PC-3 (cell line): ENCODE measurements at regions not wholly inside any gene's neighbourhood (a gene's known extent, or its start where the extent isn't known, plus 50 kb on each side); places are given as distances from the start of the nearest gene placed in this dataset.

Experiments
- ATAC-seq: fragments of 200-7000 bp; cut with Tn5 transposase; 2 replicates; pipeline ENCODE4 v1.9.1; 2020; ENCODE audit warnings: mild to moderate bottlenecking, moderate library complexity
- BruUV-seq: library from RNA; stranded (reverse); fragments of 400-500 nt; replicated peaks from 2 replicates; lab custom pipeline; 2021; lab: Mats Ljungman, UMichigan
- CTCF ChIA-PET: fragments of 300-600 bp; sonication (Branson Sonifier 250); formaldehyde crosslinking; loops from one replicate; lab custom pipeline; 2022; ENCODE audit warnings: antibody characterized with exemption; lab: Charles Lee
- POLR2A ChIA-PET: fragments of 300-600 bp; sonication (Branson Sonifier 250); formaldehyde crosslinking; loops from one replicate; lab custom pipeline; 2022; ENCODE audit warnings: antibody characterized with exemption; ENCODE audit not compliant: unreplicated experiment; lab: Charles Lee
- DNase-seq: peaks from one replicate; pipeline ENCODE4 v3.0.0-alpha.2; 2015
- H2AFZ ChIP-seq: fragments of 300-600 bp; sonication (generic); 2 replicates; pipeline ENCODE4 v1.6.0; 2016; ENCODE audit warnings: antibody characterized with exemption, low read length
- H3F3A ChIP-seq: fragments of 300-600 bp; sonication (generic); one replicate; pipeline ENCODE4 v1.6.0; 2017; ENCODE audit warnings: antibody characterized with exemption, low read length, control low read depth, mild to moderate bottlenecking; ENCODE audit not compliant: unreplicated experiment
- H3K27ac ChIP-seq: fragments of 300-600 bp; sonication (generic); 2 replicates; pipeline ENCODE4 v1.5.1; 2016; ENCODE audit warnings: mild to moderate bottlenecking, low read length
- H3K27me3 ChIP-seq: fragments of 300-600 bp; sonication (generic); 2 replicates; pipeline ENCODE4 v1.6.1; 2016; ENCODE audit warnings: low read length, mixed read lengths
- H3K36me3 ChIP-seq: fragments of 300-600 bp; sonication (generic); 2 replicates; pipeline ENCODE4 v1.6.1; 2016; ENCODE audit warnings: low read depth, mixed run types, low read length, mixed read lengths
- H3K4me1 ChIP-seq: fragments of 300-600 bp; sonication (generic); 2 replicates; pipeline ENCODE4 v1.5.1; 2016; ENCODE audit warnings: low read length; ENCODE audit not compliant: insufficient read depth
- H3K4me2 ChIP-seq: fragments of 300-600 bp; sonication (generic); 2 replicates; pipeline ENCODE4 v1.6.0; 2016; ENCODE audit warnings: low read length
- H3K4me3 ChIP-seq: fragments of 300-600 bp; sonication (generic); 2 replicates; pipeline ENCODE4 v1.5.1; 2016; ENCODE audit warnings: mild to moderate bottlenecking, low read length, mixed read lengths
- H3K79me2 ChIP-seq: fragments of 300-600 bp; sonication (generic); 2 replicates; pipeline ENCODE4 v1.6.1; 2017; ENCODE audit warnings: low read length, mixed read lengths
- H3K9ac ChIP-seq: fragments of 300-600 bp; sonication (generic); 2 replicates; pipeline ENCODE4 v1.6.0; 2016; ENCODE audit warnings: mild to moderate bottlenecking, low read length
- H3K9me2 ChIP-seq: fragments of 300-600 bp; sonication (generic); replicated peaks from 2 replicates; pipeline ENCODE4 v1.6.1; 2016; ENCODE audit warnings: mixed run types, low read length, mixed read lengths
- H3K9me3 ChIP-seq: fragments of 300-600 bp; sonication (generic); 2 replicates; pipeline ENCODE4 v1.6.1; 2016; ENCODE audit warnings: low read length, mixed read lengths
- H4K20me1 ChIP-seq: fragments of 300-600 bp; sonication (generic); 2 replicates; pipeline ENCODE4 v1.6.1; 2016; ENCODE audit warnings: low read length, mixed read lengths
- EZH2 ChIP-seq: fragments of 300-600 bp; sonication (generic); IDR thresholded peaks from one replicate; pipeline ENCODE4 v1.6.1; 2017; ENCODE audit warnings: antibody characterized with exemption, mild to moderate bottlenecking, low read length; ENCODE audit not compliant: unreplicated experiment
- EZH2phosphoT487 ChIP-seq: fragments of 300-600 bp; sonication (generic); IDR thresholded peaks from 2 replicates; pipeline ENCODE4 v1.6.1; 2018; ENCODE audit warnings: mild to moderate bottlenecking, antibody characterized with exemption, low read length, borderline replicate concordance
- intact Hi-C: fragments of 100-400 bp; cut with micrococcal nuclease; formaldehyde crosslinking; loops from 2 replicates; pipeline ENCODE4 v1.9.0; 2023
- TF ChIP-seq, protein P1 (sequence below): fragments of 300-600 bp; sonication (generic); conservative IDR thresholded peaks from 2 replicates; pipeline ENCODE4 v1.5.1; 2017; ENCODE audit warnings: antibody characterized with exemption, low read depth, mild to moderate bottlenecking, low read length

DNA sequence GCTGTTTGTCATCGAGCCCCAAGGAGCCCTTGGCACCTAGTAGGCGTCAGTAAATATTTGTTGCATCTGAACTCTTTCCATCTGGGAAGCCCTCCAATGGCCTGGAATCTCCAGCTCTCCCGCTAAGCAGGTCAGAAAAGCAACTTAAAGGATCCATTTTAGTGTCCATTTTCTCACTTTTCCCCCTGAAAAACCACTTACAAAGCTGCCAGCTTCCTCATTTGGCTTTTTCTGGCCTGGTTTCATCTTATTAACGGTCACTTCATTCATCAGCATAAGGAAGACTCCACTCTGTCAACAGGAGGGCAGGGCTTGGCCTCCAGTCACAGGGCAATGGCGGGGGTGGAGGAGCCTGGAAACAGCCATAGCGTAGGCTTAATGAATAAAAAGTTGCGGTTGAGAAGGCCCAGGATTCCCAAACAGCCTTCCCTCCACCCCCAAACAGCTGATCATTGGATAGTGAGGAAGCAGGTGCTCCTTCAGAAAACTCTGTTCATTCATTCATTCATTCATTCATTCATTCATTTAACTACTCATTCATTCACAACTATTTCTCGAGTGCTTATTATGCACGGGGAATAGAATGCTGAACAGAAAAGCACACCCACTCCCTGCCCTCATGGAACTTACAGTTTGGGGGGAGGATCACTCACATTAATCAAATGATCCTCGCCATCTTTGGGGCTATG lies 104.5 kb upstream of the RCN1 start:
- no peaks in the 10 kb centered on the region for H3K9me2 ChIP-seq
- no TSS peak for BruUV-seq
- no peak for ATAC-seq
- no peak for DNase-seq
- no peaks in the 10 kb centered on the region for H3K36me3 ChIP-seq
- ChIA-PET POLR2A (no interaction called here), CTCF (no interaction called here)
- no peaks in the 10 kb centered on the region for H4K20me1 ChIP-seq
- H3K27ac ChIP-seq, result no peak overlapping the region
- intact Hi-C loops, result no loop called here
- TF ChIP-seq, protein P1, sequence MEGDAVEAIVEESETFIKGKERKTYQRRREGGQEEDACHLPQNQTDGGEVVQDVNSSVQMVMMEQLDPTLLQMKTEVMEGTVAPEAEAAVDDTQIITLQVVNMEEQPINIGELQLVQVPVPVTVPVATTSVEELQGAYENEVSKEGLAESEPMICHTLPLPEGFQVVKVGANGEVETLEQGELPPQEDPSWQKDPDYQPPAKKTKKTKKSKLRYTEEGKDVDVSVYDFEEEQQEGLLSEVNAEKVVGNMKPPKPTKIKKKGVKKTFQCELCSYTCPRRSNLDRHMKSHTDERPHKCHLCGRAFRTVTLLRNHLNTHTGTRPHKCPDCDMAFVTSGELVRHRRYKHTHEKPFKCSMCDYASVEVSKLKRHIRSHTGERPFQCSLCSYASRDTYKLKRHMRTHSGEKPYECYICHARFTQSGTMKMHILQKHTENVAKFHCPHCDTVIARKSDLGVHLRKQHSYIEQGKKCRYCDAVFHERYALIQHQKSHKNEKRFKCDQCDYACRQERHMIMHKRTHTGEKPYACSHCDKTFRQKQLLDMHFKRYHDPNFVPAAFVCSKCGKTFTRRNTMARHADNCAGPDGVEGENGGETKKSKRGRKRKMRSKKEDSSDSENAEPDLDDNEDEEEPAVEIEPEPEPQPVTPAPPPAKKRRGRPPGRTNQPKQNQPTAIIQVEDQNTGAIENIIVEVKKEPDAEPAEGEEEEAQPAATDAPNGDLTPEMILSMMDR, result no peak
- no peak for TF ChIP-seq EZH2phosphoT487
- TF ChIP-seq EZH2, result no peak
- H3K4me3 ChIP-seq, result no peak overlapping the region
- no peaks in the 10 kb centered on the region for H3K9me3 ChIP-seq
- H3K4me2 ChIP-seq, result no peak overlapping the region
- peaks cover 4% of the 10 kb centered on the region; the same call in 1 of the 2 replicates for H3K27me3 ChIP-seq
- H2AFZ ChIP-seq, result no peak overlapping the region
- no peaks in the 10 kb centered on the region for H3K79me2 ChIP-seq
- H3F3A ChIP-seq, result no peaks in the 10 kb centered on the region
- H3K4me1 ChIP-seq, result no peaks in the 10 kb centered on the region
- H3K9ac ChIP-seq, result no peak overlapping the region

DNA sequence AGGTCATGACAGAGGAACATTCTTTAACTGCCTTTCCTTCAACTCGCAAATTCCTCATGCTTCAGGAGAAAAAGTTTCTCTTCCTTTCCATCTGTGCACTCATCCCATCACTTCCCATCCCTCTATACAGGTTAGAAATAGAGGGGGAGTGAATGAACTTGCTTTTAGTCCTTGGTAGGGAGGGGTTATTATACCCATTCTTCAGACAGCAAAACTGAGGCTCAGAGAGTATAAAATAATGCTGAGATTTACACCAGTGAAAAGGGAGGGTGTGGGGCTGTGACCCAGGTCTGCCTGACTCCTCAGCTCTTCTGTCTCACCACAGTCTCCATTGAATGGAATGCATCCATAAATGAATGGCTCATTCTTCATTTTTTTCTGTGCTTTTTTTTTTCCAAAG lies 109.4 kb upstream of the RCN1 start:
- Histone ChIP-seq H3K9me2 (no peaks in the 10 kb centered on the region), H3K9ac (no peak overlapping the region), H4K20me1 (no peaks in the 10 kb centered on the region), H3K4me3 (no peak overlapping the region), H3K27ac (no peak overlapping the region), H3K27me3 (peaks cover 4% of the 10 kb centered on the region; the same call in 1 of the 2 replicates), H3K9me3 (no peaks in the 10 kb centered on the region), H3K79me2 (no peaks in the 10 kb centered on the region), H2AFZ (no peak overlapping the region), H3F3A (no peaks in the 10 kb centered on the region), H3K4me1 (no peaks in the 10 kb centered on the region), H3K4me2 (no peak overlapping the region), H3K36me3 (no peaks in the 10 kb centered on the region)
- intact Hi-C loops, result no loop called here
- DNase-seq (no peak), ATAC-seq (no peak)
- POLR2A ChIA-PET, result no interaction called here
- TF ChIP-seq, protein P1, result no peak
- TF ChIP-seq EZH2 (no peak), EZH2phosphoT487 (no peak)
- CTCF ChIA-PET, result no interaction called here
- no TSS peak for BruUV-seq

DNA sequence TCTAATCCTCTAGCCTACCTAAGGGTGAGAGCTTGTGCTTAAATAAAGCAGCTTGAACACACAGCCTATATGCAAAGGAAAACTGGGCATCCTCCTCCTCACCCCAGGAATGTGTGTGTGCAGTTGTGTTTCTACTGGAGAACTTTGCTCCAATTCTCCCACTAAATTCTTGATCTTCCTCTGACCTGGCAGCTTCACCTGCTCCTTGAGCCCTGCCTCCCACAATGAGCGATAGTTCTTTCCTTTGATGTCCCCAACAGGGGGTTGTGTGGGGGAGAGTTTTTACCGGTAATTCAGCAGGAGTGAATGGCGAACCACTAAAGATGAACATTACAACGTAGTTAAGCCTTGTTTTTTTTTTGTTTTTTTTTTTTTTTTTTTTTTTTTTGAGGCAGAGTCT lies 113.5 kb upstream of the RCN1 start:
- H3K4me1 ChIP-seq, result peaks cover 15% of the 10 kb centered on the region
- no peaks in the 10 kb centered on the region for H4K20me1 ChIP-seq
- no peak for DNase-seq
- H3K4me3 ChIP-seq, result no peak overlapping the region
- no peaks in the 10 kb centered on the region for H3F3A ChIP-seq
- H3K36me3 ChIP-seq, result no peaks in the 10 kb centered on the region
- ATAC-seq, result no peak
- ChIA-PET CTCF (no interaction called here), POLR2A (no interaction called here)
- no peaks in the 10 kb centered on the region for H3K27me3 ChIP-seq
- H2AFZ ChIP-seq, result no peak overlapping the region
- H3K79me2 ChIP-seq, result no peaks in the 10 kb centered on the region
- no peak for TF ChIP-seq EZH2
- TF ChIP-seq, protein P1, result no peak
- no peak for TF ChIP-seq EZH2phosphoT487
- H3K9me3 ChIP-seq, result no peaks in the 10 kb centered on the region
- no peak overlapping the region for H3K9ac ChIP-seq
- no peak overlapping the region for H3K4me2 ChIP-seq
- H3K9me2 ChIP-seq, result no peaks in the 10 kb centered on the region
- intact Hi-C loops, result no loop called here
- no peak overlapping the region for H3K27ac ChIP-seq
- no TSS peak for BruUV-seq
